ENCODE measurements at regions not wholly inside any gene's neighbourhood (a gene's known extent, or its start where the extent isn't known, plus 50 kb on each side); places are given as distances from the start of the nearest gene placed in this dataset.

GRCh38 chr10:123442901-123443300 lies 223.3 kb upstream of the GPR26 start:
- no peak overlapping the region for H3K4me3 ChIP-seq (ENCODE audit: low read depth, low read length)
- TF ChIP-seq, protein P1, sequence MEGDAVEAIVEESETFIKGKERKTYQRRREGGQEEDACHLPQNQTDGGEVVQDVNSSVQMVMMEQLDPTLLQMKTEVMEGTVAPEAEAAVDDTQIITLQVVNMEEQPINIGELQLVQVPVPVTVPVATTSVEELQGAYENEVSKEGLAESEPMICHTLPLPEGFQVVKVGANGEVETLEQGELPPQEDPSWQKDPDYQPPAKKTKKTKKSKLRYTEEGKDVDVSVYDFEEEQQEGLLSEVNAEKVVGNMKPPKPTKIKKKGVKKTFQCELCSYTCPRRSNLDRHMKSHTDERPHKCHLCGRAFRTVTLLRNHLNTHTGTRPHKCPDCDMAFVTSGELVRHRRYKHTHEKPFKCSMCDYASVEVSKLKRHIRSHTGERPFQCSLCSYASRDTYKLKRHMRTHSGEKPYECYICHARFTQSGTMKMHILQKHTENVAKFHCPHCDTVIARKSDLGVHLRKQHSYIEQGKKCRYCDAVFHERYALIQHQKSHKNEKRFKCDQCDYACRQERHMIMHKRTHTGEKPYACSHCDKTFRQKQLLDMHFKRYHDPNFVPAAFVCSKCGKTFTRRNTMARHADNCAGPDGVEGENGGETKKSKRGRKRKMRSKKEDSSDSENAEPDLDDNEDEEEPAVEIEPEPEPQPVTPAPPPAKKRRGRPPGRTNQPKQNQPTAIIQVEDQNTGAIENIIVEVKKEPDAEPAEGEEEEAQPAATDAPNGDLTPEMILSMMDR (IDR thresholded peaks at IDR 0.05; ENCODE audit: insufficient read depth, low read depth, low read length): no peak
- no peak for DNase-seq (ENCODE audit: low read depth)

GRCh38 chr10:123443924-123444323 lies 222.2 kb upstream of the GPR26 start:
- DNase-seq (ENCODE audit: low read depth): no peak
- TF ChIP-seq, protein P1 (IDR thresholded peaks at IDR 0.05; ENCODE audit: insufficient read depth, low read depth, low read length): no peak

DNA sequence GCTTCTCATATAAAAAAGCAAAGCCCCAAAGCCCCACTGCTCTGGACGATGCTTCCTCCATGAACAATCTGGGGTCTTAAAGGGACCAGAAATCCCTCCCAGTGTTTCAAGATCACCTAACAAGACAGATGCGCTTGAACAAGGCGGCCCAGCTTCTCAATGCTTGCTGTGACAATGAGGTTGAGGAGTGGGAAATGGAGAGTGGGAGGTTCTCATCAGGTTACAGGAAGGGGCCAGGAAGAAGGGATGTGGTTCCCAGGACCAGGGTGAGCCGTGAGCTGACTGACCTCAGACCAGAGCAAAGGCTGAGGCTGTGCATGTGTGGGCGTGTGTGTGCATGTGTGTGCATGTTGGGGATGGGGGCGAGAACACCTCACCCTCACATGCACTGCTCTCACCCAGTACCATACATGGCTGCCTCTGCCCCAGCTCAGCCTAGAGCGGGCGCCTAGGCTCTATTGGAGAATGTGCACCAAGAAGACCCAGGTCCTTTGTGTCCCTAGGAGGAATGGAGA lies 220.8 kb upstream of the GPR26 start:
- no peak overlapping the region for H3K4me3 ChIP-seq (ENCODE audit: low read depth, low read length)
- DNase-seq (ENCODE audit: low read depth): no peak
- TF ChIP-seq, protein P1 (IDR thresholded peaks at IDR 0.05; ENCODE audit: insufficient read depth, low read depth, low read length): no peak

More at GRCh38 chr10:123443924-123444323, 222.2 kb upstream of the GPR26 start:
- no peak overlapping the region for H3K4me3 ChIP-seq (ENCODE audit: low read depth, low read length)

DNA sequence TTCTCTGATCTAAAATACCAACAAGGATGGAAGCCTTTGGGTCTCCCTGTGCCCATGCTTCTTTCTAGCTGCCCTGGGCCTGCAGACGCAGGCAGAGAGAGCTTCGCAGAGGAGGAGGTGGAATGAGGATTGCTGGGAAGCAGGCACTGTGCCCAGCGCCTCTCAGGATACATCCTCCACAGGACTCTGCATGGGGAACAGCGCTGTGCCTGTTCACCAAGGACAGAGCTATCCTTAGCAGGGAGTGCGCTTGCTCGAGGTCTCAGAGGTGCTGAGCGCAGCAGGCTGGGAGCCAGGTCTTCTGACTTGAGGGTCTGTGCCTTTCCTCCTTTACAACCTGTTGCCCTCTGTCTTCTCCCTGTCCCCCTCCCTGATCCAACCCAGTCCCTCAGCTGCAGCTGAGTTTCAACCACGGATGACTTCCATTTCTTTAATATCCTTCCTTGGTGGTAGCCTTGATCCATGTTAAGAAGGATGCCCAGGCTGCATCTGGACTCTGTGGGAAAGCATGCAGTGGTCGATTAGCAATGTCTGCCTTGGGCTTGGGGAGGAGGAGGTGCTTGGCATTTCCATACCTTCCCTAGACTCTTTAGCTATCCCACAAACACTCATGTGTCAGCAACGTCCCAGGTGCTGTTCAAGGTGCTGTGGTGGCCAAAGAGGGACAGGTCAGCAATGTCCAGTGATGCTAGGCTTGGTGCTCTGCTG lies 219.6 kb upstream of the GPR26 start:
- DNase-seq (ENCODE audit: low read depth): no peak
- no peak overlapping the region for H3K4me3 ChIP-seq (ENCODE audit: low read depth, low read length)
- TF ChIP-seq, protein P1 (IDR thresholded peaks at IDR 0.05; ENCODE audit: insufficient read depth, low read depth, low read length): no peak

- no peak for DNase-seq (ENCODE audit: low read depth)
- TF ChIP-seq, protein P1 (IDR thresholded peaks at IDR 0.05; ENCODE audit: insufficient read depth, low read depth, low read length): no peak
- no peak overlapping the region for H3K4me3 ChIP-seq (ENCODE audit: low read depth, low read length)
Measured at GRCh38 chr10:123449234-123449962, 216.8 kb upstream of the GPR26 start.

DNA sequence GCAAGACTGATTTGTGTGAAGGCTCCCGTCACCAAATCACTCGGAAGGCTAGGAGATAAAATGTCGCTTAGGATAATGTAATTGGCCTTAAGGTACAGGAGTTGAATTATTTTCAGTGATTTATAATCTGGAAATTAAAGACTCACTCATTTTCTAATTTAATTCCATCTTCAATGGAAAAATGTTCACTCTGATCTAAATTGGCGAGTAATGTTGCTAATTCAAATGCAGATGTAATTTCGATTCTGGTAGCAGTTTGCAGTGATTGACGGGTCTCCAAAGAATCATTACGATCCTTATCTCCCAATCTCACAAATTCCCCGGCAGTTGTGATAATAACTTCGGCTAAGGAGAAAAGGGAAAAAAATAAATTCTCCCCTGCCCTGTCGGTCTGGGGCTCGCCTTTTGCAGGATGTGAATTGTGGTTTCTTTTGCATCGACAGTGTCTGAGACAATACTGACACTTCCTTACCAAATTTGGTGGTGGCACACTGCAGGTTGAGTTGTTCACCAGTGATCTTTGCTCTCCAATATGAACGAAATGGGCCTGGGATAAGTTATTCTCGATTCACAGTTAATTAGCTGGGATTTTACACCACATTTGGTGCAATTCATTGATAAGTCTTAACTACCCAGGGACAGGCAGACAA lies 215.1 kb upstream of the GPR26 start:
- no peak overlapping the region for H3K4me3 ChIP-seq (ENCODE audit: low read depth, low read length)
- no peak for DNase-seq (ENCODE audit: low read depth)
- TF ChIP-seq, protein P1 (IDR thresholded peaks at IDR 0.05; ENCODE audit: insufficient read depth, low read depth, low read length): no peak

All from fibroblast of villous mesenchyme (primary cell).